GM23248 (cell line): ENCODE measurements at regions not wholly inside any gene's neighbourhood (a gene's known extent, or its start where the extent isn't known, plus 50 kb on each side); places are given as distances from the start of the nearest gene placed in this dataset.

Experiments used
- EZH2 ChIP-seq: fragments of 200-600 bp; sonication (generic); IDR thresholded peaks from 2 replicates; pipeline ENCODE4 v1.6.1; 2018; ENCODE audit warnings: antibody characterized with exemption, mild to moderate bottlenecking; ENCODE audit not compliant: insufficient read depth, poor library complexity, severe bottlenecking
- EZH2phosphoT487 ChIP-seq: fragments of 200-600 bp; sonication (generic); IDR thresholded peaks from 2 replicates; pipeline ENCODE4 v1.6.1; 2018; ENCODE audit warnings: antibody characterized with exemption, moderate library complexity, mild to moderate bottlenecking, low read depth; ENCODE audit not compliant: insufficient read depth

- TF ChIP-seq EZH2 (no peak), EZH2phosphoT487 (no peak)
Measured at GRCh38 chr2:30351116-30351515, 95.9 kb upstream of the LCLAT1 start.
